GM19328 (cell line): ENCODE measurements at regions not wholly inside any gene's neighbourhood (a gene's known extent, or its start where the extent isn't known, plus 50 kb on each side); places are given as distances from the start of the nearest gene placed in this dataset.

ENCODE experiments used
- ATAC-seq: cut with Tn5 transposase; IDR thresholded peaks from one replicate; pipeline ENCODE4 v1.9.1; 2021; ENCODE audit warnings: mild to moderate bottlenecking, moderate library complexity; ENCODE audit not compliant: unreplicated experiment

DNA sequence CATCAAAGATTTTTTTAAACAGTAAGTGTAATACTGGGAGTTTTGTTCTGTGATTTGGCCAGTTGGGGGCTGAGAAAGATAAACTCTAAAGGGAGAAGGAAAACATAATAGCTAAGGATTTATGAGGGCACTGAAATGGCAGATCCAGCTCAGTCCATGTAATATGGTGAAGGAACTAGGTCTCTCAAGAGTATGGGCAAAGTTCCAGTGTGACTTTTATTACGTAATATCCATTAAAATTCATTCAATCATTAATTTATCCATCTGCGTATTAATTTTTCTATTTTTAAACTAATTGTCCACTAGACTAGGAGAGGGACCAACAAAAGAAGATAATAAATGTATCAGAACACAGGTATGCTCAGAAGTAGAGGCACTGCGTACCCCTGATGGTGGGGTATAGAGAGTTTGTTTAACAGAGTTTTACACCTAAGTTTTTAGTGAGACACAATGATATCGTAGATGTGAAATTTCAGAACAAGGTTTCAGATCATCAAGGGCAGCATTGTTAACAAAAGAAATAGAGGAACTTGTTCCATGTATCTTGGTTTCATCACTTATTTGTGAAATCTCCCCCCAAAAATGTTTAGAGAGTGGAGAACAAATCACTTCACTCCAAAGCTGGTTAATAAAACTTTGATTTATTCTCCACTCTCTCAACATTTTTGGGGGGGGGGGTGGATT is 351.1 kb downstream of the GRXCR1 start:
- ATAC-seq, result no peak

DNA sequence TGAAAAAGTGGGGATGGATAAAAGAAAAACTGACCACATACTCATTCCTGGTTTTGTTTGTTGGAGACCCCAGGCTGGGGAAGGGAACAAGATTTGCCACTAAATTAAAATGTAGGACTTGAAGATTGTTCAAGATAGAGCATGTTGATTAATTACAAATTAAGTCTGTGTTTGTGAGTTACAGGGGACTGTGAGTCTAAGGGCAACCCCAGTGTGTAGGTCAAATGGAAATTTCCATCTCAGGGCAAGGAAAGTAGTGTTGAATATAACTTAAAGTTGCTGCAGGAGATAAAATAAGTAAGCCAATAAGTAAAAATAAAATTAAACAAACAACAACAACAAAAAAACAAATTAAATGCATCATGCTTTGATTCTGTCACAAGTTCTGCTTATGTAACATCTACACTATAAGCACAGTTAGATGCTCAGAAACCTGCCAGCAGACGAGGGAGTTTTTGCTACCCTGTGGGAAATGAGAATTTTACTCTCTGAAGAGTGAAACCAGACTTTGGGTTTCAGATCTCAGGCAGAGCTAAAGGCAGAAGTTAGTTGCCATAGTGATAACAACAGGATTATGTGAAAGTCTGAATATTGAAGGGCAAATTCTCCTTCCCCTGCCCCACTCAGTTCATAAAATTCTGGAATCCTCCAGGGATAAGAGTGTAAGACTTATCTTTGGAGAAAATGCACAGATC is 352.3 kb downstream of the GRXCR1 start:
- peak; percentile 98 for ATAC-seq

DNA sequence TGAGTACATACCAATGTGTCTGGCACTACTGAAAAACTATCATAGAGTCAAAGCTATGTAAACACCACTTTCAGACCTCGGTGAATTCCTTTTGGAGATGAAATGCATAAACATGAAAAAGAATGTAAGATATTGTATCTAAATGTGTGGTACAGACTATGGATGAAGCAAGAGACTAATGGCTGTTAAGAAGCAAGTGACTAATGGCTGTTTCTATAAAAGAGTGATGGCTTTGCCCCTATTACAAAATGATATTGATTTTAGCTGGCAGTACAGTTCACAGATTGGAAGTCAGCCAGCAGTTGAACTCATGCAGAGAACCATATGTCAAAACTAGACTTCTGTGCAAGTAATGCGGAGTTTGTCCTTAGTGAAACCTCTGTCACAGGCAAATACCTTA is 359.3 kb downstream of the GRXCR1 start:
- ATAC-seq, result no peak

DNA sequence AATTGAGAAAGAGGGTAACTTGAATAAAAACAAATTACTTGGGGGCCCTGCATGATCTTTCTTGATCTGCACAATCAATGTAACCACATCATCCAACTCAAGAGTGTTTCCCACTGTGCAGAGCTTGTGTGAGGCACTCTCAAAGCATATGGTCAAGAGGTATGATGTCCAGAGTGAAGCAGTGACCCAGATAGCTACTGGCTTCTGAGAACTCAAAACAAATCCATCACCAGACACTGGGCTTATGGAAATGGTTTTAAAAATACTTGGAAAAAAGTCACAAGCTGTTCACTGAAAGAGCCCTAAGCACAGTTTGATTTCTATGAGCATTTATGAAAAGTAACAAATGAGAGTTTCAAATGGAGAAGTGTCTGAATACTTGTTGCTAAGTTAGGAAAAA is 361.0 kb downstream of the GRXCR1 start:
- no peak for ATAC-seq

DNA sequence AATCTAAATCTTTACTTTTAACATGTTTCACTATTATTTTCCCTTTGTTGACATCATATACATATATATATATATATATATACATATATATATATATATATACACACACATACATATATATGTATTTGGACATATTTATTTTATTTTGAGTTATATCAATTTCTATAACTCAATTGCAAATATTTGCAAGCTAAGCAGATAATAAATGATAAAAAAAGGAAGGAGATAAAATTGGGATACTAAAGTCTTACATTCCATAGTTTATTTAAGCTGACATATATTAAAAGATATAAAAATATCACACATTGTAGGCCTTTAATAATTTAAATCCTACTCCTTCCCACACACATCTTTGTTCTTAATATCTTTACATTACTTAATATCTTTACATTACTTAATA is 372.2 kb downstream of the GRXCR1 start:
- no peak for ATAC-seq

DNA sequence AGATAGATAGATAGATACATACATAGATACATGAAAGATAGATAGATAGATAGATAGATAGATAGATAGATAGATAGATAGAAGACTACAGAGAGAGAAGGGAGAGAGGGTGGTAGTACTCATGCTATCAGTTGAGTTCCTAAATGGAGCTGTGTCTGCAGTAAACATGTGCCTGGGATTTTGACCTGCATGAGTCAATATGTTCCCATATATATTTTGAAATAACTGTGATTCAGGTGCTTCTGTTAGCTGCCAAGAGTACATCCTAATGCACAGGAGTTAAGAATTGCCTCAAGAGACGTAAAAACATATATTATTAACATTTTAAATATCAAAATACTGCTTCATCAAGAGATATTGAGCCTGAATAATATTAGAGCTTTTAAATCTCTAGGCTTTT is 379.4 kb downstream of the GRXCR1 start:
- no peak for ATAC-seq

DNA sequence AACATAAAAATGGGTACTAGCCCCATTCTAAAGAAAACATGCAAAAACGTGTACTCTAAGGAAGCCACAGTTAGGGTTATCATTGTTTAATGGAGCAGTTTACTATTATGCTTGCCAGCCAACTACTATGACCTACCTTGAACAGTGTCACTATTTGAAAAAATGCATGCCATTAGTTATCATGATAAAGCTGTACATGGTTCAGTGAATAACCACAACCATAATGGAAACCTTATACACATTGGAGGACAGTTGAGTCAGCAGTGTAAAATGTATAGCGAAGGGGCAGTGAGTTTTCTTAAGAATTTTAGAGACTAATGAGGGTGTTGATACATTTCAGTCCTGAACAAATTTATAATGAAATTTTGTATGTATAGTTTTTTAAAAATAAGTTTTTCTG is 381.9 kb downstream of the GRXCR1 start:
- no peak for ATAC-seq

DNA sequence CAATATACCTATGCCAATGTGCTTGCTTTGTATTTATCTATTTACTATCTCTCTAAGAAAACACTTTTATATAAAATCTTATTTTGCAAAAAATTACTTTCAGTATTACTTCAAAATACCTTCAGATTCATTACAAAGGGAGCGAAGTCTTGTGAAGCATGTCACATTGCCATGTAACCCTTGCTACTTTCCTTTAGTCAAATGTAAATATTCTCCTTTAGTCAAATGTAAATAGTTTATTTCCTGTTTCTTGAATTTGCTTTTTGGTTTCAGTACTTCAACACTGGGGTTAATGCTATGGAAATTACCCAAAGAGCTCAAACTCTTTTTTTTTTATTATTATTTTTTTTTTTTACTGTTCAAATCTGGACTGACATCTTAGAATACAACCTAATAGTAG is 383.3 kb downstream of the GRXCR1 start:
- no peak for ATAC-seq

DNA sequence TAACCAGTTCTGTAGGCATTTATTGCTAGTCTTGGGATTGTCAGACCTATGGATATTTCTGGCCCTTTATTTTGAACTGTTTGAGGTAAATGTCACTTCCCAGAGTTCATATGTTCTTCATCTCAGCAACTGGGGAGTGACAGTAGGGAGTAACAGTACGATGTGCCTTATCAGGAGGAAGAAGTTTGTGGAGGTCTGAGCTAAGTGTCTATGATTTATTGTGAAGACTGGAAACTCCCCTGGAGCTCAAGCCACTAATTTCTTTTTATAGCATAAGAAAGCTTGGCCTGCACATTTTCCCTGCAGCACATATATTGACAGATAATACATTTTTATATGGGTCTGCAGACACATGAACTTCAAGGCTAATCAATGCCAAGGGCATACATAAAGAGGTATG is 383.8 kb downstream of the GRXCR1 start:
- no peak for ATAC-seq

DNA sequence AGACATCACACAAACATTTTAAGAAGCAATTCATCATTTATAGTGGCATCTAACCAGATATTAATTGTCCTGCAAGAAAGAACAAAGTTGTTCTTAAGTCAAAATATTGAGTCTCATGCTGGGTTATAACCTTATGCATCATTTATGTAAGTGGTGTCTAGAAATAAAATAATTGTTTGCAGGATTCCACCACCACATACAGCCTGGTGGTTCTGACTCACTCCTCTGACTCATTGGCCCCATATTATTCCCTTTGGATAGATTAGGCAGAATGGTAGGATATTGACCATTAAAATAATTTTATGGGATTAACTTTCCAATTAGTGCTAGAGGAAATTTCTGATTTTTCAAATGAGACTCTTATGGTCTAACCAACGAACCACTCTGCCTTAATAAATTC is 384.5 kb downstream of the GRXCR1 start:
- ATAC-seq, result no peak

DNA sequence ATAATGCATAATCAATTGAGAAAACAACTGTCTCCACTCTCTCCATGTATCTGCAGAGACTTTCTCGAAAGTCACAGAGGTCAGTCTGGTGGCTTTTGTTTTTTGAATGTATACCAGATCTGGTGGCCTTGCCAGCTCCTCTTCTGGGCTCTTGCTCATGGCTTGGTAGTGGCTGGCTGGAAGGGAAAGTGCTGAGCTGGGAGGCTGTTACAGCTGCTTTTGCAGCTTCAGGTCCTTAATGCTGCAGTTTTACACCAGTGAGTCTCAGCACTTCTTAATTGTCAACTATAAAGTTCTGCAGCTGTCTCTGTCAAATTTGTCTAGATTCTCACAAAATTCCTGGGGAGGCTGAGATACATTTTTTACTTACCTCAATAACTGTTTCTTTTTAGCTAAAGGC is 390.0 kb downstream of the GRXCR1 start:
- ATAC-seq, result no peak

DNA sequence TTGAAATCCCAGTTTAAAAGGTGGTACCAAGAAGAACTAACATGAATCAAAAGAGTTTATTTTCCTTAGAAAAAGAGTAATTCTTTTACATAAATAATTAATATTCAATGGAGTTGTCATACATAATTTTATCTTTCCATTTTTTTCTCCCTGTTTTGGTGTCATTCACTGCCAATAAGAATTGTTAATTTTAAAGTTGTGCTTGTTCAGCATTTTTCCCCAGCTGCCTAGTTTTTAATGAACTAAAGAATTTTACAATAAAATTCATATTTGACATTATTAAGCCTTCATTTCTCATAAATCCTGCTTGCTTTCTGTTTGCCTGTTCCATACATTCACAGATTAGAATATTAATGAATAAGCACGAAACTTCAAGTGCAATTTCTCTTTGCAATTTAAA is 393.6 kb downstream of the GRXCR1 start:
- ATAC-seq, result no peak

DNA sequence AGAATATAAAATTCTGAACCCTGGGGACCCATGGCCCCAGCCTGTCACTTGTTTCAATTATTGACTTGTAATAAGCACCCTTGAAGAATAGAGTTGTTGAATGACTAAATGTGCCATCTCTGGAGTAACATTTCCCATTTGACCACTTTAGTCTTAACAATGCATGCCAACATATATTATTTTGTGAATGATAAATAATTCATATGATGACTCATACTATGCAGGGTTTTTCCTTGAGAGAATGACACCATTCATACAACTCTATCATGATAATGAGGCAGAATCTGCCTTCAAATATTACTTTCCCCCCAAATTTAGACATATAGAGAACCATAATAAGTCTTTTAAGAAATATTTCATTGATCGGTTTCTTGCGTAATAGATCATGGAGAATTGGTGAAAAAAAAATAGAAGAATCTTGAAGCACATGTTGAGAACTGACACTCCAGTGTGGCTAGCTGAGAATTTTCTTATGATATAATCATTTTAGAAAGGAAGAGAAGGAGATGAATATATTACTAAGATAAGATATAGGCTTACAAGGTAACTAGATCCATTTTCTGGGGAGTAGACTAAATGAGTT is 404.5 kb downstream of the GRXCR1 start:
- ATAC-seq, result no peak

DNA sequence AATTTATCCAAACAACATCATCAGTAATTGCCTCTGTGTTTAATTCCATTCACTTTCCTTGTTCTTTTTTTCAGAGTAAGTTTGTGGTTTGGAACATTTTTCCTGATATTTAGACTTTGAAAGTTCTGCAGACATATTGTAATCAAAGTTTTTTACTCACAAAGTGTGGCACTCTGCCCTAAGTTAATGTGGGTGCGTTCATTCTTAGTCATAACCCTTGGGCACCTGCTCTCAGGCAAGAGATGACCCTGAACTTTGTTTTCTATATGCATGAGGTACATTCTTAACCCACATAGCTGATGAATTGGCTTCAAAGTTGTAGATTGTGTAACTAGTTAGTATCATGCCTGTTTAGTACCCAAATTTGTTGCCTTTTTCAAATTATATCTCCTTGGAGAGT is 424.3 kb downstream of the GRXCR1 start:
- ATAC-seq, result no peak

DNA sequence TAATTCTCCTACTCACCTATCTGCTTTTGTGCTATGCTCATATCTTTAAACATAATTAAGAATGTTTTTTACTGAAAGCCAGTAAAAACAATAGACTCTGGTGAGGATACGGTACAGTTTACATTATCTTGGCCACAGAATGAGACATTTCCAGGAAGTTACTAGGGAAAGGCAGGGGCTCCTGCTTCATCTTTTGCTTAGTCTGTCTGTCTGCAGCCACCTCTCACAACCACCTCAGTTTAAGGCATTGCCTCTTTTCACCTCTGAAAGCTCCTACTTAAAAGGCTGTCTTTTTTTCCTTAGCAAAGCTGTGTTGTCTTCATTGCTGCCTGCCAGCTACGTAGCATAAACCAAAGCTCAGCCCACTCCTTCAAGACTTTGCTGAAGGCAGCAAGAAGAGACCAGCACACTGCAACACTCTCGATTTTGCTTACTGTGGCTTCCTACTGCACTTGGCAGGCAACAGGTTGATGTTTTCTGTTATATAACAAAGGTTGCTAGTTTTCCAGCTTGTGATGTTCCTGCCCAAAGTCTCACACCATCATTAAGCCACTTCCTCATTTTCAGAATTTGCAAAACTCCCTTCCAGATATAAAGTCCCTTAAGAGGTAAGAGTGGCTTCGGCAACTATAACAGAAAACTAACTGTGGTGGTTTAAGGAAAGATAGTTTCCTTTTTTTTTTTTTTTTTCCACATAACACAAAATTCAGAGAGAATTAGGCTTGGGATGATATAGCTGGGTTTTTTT is 432.9 kb downstream of the GRXCR1 start:
- ATAC-seq, result no peak

DNA sequence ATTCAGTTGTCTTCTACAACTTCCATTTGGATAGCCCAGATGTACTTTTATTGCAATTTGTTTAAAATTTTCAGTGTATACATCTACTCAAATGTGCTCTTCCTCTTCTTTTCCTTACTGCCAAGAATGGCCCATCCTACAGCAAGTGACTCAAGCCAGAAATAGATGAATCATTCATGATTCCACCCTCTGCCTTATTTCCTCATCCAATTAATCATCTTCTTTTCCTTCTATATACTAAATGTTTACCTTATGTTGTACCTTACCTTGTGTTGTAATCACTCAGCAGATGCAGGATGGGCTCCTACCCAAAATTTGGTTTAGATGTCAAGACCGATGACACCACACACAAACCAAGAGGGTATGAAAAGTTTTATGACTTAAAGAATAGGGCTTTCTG is 437.8 kb downstream of the GRXCR1 start:
- no peak for ATAC-seq

DNA sequence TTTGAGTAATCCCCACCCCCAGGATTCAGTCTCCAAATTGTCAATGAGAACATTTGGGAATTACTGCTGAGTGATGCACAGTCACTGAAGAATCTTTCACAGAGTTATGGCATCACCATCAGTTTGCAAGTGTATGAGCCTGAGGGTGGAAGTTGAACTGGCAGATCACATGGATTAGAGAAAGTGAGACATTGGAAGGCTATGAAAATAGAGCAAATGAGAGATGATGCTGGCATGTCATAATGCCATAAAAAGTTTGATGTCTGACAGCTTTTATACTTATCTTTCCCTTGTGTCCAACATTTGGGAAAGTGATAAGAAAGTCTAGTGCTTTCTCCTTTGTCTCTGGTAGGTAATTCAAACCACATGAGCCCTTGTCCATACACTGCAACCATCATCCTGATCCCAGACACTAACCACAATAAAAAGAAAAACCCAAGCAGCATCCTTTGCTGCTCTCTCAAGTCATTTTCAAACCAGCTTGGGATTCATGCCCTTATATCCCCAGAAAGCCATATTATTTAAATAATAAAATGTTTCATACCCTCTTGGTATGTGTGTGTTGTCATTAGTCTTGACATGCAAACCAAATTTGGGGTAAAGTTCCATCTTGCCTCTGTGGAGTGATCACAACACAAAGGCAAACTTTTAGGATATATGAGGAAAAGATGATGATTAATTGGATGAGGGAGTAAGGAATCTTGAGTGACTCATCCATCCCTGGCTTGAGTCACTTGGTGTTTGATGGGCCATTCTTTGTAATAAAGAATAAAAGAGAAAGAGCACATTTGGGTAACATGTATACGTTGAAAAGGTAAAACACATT is 438.9 kb downstream of the GRXCR1 start:
- no peak for ATAC-seq

DNA sequence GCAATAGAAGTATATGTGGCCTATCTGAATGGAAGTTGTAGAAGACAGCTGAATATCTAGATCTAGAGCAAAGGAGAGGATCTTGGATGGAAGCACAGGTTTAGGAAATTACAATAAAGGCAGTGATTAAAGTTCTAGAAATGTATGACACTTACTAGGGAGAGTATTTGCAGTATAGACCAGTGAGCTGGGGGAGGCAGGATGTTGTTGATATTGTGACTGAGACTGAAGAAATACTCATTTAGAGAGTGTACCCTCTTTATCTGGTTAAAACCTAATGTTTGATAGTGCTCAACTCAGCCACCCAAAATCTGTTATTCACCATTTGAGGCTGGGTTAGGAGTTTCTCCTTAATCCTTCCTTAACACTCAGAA is 439.5 kb downstream of the GRXCR1 start:
- ATAC-seq, result no peak

DNA sequence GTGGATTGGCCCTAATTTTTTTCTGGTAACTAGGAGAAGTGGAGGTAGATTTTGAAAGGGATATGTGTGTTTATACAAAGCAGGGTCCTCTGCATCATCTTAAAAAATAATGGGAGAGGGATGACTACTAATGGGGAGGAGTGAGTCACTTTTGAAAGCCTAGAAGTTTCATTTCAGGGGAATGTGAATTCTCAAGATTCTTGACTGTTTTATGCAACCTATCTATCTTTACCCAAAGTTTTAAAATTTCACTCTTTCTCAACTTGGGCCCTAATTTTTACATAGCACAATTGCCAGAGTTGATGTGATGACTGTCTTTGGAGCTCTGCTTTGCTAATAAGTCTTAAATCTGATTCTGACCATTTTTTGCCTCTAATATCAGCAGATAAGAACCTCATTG is 445.2 kb downstream of the GRXCR1 start:
- ATAC-seq, result no peak

DNA sequence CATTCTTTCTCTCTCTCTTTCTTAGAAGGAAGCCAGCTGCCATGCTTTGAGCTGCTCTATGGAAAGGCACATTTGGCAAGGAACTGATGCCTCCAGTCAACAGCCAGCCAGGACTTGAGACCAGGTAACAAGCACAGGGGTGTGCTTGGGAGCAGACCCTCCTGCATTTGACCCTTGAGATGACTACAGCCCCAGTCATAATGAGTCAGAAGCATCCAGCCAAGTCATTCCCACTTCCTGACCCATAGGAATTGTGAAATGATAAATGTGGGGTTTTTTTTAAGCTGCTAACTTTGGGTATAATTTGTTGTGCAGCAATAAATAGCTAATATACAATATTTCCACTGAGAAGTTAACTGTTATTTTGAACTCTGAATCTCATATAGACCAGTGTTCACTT is 446.9 kb downstream of the GRXCR1 start:
- ATAC-seq, result no peak

DNA sequence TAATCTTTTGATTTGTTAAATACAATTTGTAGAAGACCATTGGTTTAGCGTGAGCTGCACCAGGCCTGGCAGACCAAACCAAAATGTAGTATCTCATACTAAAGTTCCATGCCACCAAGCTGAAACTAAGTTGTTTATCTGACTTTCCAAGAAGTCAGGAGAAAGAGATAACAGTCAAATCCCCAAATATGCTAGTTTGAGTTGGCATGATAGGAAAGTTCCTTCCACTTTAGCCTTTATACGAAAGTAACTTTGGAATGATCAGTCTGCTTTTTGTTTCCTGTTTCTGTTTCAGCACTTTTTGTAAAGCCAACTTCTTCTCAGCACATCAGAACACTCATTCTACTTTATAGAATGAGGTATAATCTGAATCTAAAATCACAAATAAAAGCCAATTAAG is 449.2 kb downstream of the GRXCR1 start:
- ATAC-seq, result no peak
